HG02970 (cell line): ENCODE measurements at regions not wholly inside any gene's neighbourhood (a gene's known extent, or its start where the extent isn't known, plus 50 kb on each side); places are given as distances from the start of the nearest gene placed in this dataset.
"Not testable (repeated sequence)": the region's sequence is repeated elsewhere in the genome, so short reads cannot be mapped to it uniquely, and the experiment has no call there.

Source experiments
- ATAC-seq: cut with Tn5 transposase; IDR thresholded peaks from one replicate; pipeline ENCODE4 v1.9.1; 2021; ENCODE audit warnings: mild to moderate bottlenecking, moderate library complexity, moderate number of reproducible peaks; ENCODE audit not compliant: unreplicated experiment, low FRiP score

DNA sequence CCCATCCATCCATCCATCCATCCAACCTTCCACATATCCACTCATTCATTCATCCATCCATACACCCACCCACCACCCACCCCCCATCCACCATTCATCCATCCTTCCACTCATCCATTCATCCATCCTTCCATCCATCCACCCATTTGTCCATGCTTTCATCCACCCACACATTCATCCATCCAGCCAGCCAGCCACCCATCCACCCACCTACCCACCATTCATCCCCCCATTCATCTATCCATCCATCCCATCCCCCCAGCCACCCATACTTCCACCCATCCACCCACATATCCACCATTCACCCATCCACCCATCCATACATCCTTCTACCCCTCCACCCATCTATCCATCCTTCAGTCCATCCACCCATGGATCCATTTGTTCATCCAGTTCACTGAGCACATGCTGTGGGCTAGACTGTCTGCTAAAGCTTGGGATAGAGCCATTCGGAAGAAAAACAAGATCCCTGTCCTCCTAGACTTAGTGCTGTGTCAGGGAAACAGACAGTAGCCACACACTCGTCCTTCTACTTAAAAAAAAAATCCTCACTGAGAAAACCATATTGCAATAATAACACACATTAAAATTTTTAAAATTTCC, 377.5 kb downstream of the ADGRD1 start:
- no peak for ATAC-seq

DNA sequence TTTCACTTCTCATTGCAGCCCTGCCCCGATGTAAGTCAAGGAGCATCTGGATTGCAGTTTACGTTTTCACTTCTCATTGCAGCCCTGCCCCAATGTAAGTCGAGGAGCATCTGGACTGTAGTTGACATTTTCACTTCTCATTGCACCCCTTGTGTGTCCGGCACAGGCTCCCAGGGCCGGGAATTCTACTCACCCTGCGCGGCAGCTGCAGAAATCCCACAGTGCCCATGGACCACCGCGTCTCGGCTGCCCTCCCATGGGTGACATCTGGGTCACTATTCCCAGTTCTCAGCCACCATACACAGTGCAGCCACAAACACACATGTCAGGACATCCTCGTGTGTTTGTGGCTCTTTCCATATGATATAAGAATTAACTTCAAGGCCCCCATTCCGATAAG, 378.5 kb downstream of the ADGRD1 start:
- no peak for ATAC-seq

DNA sequence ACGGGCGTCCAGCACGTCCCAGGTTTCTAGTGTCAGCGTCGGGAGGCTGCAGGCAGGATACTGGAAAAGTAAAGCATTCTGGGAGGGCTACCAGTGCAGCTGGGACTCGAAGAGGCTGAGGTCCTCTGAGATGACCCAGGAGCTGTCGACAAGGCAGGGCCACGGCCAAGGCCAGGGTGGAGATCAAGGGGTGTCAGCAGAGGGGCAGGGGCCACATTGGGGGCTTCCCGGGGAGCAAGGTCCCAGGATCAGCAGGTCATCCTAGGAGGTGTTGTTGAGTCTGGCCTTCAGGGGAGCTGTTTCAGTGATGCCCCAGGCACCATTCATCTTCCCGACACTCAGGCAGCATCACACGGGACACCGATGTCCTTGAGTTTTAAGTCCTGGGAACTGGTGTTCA, 377.8 kb upstream of the SFSWAP start:
- no peak for ATAC-seq

DNA sequence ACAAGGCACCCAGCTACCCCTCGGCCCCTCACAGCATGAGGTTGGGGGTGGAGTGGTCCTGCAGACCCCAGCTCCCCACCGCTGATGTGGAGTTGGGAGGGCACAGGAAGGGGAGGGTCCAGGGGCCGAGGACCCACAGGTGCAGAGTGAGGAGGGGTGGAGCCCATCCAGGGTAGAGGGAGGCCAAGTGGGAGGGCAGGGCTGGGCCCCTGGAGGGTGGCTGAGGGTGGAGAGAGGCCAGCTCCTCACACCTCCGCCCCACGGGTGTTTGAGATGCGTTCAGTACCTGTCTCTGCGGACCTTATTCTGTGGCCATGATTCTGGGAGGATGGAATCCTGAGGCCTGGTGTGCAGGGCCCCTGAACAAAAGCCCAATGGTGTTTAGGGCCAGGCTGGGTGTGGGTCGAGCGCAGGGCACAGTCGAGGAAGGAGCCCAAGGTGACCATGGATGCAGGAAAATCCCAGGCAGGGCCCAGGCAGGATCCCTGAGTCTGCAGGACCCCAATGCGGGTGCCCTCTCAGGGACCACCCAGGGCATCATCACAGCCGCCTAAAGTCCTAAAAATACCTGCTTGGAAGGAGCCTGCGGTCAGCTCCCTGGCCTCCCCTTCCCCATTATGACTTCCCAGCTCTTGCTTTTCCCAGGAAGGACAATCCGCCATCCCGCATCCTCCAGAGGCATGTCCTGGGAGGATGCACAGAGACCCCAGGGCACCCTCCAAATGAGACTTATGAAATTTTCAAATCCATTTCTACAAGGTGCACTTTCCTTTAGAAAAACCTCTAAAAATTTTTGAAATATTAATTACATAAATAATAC, 377.1 kb upstream of the SFSWAP start:
- no peak for ATAC-seq

DNA sequence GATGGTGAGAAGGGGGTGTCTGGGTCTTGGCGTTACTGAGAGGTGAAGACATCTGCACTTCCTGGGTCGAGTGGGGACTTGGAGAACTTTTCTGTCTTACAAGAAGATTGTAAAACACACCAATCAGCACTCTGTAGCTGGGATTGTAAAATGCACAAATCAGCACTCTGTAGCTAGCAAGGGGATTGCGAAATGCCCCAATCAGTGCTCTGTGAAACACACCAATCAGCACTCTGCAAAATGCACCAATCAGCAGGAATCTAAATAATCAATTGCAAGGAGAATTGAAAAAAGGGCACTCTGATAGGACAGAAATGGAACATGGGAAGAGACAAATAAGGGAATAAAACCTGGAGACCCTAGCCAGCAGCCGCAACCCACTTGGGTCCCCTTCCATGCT, 376.1 kb upstream of the SFSWAP start:
- ATAC-seq = no peak

DNA sequence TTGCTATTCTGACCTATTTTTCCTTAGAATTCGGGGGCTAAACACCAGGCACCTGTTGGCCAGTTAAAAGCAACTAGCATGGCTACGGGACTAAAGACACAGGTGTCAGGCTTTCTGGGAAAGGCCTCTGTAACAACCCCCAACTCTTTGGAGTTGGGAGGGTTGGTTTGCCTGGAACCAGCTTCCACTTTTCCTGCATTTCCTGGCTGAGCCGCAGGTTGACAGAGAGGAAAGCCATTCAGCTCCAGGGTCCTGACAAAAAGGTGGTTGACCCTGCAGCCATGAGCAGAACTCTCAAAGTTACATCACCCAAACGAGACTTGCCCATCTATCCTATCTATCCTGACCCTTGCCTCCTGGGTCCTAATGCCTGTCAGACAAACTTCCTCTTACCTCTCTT, 375.4 kb upstream of the SFSWAP start:
- ATAC-seq = no peak

DNA sequence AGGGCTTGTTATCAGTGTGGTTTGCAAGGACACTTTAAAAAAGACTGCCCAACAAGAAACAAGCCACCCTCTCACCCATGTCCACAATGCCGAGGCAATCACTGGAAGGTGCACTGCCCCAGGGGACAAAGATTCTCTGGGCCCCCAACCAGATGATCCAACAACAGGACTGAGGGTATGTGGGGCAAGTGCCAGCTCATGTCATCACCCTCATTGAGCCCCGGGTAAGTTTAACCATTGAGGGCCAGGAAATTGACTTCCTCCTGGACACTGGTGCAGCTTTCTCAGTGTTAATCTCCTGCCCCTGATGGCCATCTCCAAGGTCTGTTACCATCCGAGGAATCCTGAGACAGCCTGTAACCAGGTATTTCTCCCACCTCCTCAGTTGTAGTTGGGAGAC, 373.0 kb upstream of the SFSWAP start:
- ATAC-seq = not testable (repeated sequence)

DNA sequence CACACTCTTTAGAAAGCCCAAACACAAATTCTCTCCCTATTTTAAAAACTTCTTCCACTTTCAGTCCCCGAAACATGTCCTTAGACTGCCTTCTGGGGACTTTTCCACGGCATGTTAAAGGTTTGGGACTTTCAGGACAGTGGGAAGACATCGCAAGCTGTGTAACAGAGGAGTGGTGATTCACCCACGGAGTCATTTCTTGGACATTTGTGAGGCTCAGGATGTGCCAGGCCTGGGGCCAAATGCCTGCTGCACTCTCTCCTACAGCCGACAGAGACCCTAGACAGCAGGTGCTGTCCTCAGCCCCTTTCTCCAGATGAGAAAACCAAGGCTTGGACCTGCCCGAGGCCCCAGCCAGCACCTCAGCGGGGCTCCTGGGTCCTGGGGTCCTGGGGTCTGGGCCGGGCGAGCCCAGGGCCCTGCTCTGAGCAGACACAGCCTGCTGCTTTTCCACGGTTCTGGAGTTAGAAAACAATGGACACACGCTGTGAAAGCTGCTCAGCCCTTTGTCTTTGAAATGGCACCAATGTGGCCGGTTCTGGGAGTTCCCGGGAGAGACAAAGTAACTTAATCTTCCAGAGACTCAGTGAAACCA, 370.2 kb upstream of the SFSWAP start:
- ATAC-seq = no peak

DNA sequence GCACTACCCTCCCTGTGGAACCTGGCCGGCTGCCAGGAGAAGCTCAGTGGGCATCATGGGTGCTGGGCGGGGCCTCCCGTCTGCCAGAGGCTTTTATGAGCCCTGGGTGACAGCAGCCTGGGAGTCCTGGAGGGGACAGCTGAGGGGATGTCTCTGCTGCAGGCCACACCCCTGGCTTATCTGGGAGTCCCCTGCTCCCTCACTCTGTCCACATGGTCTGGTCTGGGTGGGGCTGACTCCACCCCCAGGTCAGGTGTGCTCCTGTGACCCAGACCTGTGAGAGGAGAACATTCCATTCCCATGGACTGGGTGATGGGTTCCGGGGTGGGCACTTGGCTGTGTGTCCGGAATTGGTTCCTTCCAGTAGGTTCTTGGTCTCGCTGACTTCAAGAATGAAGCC, 369.3 kb upstream of the SFSWAP start:
- not testable (repeated sequence) for ATAC-seq

DNA sequence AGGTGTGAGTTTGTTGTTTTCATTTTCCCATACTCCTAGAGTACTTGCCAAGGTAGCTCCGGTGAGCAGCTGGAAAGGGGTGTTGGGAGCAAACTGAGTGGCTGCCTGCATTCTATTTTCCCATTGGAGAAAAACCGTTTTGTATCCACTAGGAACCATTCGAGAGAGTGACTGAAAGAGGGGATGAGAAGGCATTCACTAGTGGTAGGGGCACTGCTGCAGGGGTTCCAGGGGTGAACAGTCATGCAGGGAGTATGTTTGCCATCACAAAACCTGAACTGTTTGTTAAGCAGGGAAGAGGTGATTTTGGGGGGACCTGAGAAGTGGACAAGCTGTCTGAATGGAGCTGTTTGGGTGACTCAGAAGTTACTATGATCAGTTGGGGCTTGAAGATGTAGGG, 367.5 kb upstream of the SFSWAP start:
- not testable (repeated sequence) for ATAC-seq

DNA sequence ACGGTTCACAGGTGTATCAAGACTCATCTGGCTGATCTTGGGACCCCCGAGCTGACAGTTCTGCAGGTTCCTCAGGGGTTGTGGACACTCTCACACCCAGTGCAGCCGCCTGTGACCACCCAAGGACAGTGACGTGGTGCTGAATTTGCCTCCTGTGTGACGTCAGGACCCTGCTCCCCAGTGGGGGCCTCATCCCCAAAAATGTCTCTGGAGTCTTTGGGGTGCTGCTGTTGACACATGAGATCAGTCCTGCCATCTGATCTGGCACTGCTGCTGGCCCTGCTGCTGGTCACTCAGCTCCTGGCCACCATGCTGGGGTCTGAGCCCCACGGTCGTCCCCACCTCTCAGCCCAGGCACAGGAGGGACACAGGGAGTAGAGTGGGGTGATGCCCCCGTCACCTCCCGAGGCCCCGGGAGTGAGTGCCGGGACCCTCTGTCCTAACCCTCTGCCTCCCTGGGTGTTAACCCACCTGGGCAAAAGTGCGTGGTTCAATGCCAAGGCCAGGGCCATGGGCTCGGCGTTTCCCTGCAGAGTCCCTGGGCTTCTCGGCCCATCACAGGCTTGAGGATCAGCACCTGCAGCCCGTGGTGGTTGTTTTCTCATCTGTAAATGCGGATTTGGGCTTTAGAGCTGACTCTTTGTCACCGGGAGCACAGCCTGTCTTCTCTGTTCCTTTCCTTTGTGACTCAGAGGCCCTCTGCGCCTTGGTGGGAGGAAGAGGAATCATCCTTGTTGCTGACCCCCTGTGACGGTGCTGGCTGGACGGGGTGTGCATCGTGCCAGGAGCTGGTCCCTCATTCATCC, 366.0 kb upstream of the SFSWAP start:
- ATAC-seq = not testable (repeated sequence)

DNA sequence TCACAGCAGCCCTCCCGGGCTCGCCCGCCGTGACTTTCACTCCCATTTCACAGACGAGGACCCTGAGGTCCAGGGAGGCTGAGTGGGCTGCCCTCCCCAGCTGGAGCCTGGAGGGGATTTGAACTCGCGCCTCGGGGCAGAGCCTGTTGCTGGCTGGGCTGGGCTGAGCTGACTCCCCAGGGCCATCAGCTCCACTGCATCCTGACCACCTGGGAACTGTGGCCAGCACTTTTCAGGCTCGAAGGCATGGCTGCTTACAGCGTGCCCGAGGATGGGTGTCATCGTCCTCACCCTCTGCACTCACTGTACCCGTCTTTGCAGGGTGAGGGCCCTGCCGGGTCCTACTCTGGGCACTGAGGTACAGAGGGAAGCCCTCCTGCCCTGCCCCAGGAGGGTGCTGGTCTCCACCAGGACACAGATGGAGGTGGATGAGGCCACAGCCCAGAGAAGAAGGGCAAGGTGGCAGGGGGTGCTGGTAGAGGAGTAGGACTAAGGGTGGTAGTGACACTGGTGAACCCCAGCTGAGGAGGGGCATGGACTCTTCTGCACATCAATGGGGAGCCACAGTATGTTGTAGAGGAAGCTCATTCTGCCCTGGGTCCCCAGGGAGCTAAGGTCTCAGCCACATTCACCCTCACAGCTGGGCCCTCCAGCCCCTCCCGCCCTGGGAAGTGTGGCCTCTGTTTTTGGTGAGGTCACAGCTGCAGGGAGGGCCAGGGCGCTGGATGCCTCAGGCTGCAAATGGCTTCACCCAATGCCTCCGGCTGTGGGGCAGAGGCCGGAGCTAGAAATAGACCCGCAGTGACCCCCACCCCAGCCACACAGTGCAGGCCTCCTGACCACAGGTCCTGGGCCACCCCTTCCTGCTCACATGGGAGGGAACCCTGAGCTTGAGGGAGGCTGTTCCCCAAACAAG, 365.1 kb upstream of the SFSWAP start:
- no peak for ATAC-seq

DNA sequence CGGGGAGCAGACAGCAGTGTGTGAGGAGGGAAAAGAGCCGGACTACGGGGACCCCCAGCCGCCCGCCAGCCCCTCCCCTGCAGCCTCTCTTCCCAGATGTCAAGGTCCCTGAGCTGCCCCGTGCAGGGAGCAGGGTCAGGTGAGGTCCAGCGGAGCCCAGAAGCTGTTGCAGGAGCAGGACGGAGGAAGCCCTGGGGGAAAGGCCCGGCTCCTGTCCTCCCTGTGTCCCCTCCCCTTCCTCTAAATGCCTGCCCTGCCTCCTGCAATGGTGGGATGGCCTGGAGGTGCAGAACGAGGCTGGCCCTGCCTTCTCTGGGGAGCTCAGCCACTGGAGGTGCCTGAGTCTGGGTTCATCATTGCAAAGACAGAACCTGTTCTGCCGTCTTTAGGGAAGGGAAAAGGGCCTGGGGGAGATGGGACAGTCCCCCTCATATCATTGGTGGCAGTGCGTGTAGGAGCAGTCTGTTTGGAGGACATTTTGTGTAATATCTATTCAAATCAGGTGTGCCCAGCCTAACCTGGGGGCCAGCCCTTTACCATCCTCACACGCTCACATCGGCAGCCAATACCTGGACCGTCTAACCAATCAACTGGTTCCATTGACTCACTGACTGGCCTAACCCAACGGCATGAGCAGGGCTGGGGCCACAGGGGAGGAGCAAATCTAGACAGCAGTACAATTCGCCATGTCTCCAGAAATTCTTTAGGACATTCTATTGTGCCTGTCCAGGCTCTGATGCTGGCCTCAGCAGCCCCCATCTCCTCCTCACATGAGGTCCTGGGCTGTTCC, 364.1 kb upstream of the SFSWAP start:
- ATAC-seq = no peak

DNA sequence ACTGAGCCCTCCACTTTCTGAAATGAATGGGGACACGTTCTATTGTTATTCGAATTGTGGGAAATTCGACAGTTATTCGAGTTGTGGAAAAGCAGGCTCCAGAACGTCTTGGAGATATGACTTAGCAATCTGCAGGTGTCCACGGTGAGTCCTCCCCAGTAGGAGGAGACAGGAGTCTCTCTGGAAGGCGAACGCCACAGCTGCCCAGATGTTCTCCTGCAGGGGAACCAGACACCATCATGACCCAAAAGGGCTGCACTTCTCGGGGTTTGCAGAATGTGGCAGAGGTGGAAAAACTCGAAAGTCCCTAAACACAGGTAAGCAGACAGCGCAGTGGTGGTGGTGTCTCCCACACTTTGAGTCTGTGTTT, 363.6 kb upstream of the SFSWAP start:
- no peak for ATAC-seq

DNA sequence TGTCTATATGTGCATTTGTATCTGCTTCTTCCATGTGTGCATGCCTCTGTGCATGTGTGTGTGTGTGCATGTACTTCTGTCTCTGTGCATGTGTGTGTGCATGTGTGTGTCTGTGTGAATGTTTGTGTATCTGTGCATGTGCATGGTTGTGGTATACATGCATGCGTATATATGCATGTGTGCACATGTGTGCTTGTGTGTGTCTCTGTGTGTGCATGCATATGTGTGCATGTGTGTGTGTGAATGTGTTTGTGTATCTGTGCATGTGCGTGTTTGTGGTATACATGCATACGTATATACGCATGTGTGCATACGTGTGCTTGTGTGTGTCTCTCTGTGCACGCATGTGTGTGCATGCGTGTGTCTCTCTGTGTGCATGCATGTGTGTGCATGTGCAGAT, 363.2 kb upstream of the SFSWAP start:
- no peak for ATAC-seq

DNA sequence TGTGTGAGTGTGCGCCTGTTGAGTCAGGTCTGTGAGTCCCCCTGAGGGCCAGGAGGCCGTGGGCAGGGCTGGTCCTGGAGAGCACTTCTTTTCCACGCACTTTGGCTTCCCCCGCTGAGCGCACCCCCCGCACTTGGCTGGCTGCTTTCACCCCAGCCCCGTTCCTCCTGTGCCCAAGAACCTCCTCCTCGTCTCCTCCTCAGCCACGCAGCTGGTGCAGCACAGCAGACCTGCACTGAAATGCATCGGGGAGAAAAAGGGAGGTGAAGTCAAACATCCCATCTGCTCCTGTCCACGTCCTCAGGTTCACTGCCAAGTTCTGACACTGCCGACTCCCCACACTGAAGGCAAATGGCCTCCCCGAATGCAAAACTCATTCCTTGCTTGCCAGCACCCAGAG, 362.7 kb upstream of the SFSWAP start:
- no peak for ATAC-seq

DNA sequence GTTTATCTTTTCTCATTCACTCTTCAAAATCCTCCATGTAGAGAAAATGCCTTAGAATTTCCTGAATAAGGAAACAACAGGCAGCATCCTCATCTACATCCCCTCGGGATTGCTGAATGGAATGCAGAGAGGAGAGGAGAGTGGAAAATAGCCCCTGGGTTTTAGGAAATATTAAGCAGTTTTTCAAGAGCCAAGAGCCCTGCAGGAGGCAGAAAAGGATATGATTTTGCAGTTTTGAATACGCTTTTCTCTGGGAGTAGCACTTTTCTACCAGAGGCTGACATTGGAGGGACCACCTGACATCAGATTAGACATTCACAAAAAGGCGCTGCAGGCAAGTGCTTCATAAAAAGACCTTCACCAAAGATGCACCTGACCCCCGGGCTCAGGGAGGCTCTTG, 362.2 kb upstream of the SFSWAP start:
- no peak for ATAC-seq

DNA sequence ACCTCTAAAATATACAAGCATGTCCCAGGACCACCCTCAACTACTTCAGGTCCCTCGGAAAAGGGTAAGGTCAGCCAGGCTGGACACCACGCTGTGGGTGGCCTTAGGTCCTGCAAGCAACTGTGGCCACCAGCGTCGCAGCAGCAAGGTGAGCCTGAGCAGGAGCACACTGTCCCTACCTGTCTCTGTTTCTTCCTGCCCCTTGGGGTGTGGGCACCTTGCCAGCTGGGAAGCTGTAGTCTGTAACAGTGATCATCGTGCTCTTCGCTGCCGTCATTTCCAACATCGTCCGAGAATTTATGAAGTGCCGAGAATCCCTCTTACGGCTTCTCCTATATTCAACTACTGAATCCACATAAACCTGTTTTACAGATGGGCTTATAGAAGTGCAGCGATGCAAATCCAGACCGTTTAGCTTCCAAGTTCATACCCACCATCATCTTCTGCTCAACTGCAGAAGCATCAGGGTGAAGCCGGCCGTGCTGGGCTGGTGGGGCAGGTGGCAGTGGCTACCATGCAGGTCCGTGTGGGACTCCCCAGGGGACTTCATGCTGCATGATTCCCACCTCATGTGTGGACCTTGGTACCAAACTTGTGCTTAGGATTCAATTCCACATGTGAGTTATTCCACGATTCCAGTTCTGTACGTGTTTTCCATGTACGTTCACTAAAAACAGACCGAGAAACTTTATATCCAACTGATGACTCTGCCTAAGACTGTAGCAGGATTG, 361.3 kb upstream of the SFSWAP start:
- no peak for ATAC-seq

DNA sequence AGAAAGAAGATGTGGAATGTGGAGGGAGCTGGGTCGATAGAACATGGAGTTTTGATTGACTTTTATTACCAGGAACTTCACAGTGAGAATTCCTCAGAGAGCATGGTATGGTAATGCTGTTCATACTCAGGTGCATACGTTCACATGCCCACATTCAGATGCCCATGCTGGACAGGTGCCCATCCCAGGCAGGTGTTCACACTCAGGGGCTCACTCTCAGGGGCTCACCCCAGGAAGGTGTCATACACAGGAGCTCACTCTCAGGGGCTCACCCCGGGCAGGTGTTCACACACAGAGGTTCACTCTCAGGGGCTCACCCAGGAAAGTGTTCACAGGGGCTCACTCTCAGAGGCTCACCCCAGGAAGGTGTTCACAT, 360.0 kb upstream of the SFSWAP start:
- ATAC-seq = no peak
